Stimulated activated memory B cell treated with anti-CD40 and anti-IgM and Interleukin-4, amounts not matched to agents 10 μg/mL and 1 μg/mL and 100 μg/mL, for 72 hours (primary cell): ENCODE measurements at regions not wholly inside any gene's neighbourhood (a gene's known extent, or its start where the extent isn't known, plus 50 kb on each side); places are given as distances from the start of the nearest gene placed in this dataset.
A peak's percentile ranks its signal among the peaks of the same experiment; 100 is the strongest.

Experiments
- ATAC-seq: fragments of 150-1000 bp; cut with Tn5 transposase; 2 replicates; pipeline ENCODE4 v1.10.0; 2021
- H3K27ac Mint-ChIP-seq: one replicate; pipeline ENCODE4 v1.8.0; 2022; ENCODE audit warnings: mild to moderate bottlenecking, mixed read lengths
- H3K27me3 Mint-ChIP-seq: one replicate; pipeline ENCODE4 v1.8.0; 2022; ENCODE audit warnings: mixed read lengths
- H3K36me3 Mint-ChIP-seq: one replicate; pipeline ENCODE4 v1.8.0; 2022; ENCODE audit warnings: mixed read lengths
- H3K4me1 Mint-ChIP-seq: one replicate; pipeline ENCODE4 v1.8.0; 2022; ENCODE audit warnings: mixed read lengths
- H3K4me3 Mint-ChIP-seq: one replicate; pipeline ENCODE4 v1.8.0; 2022; ENCODE audit warnings: mild to moderate bottlenecking, moderate library complexity, mixed read lengths
- H3K9me3 Mint-ChIP-seq: one replicate; pipeline ENCODE4 v1.8.0; 2022; ENCODE audit warnings: mixed read lengths

GRCh38 chr4:26028793-26029567, 115.0 kb downstream of the SMIM20 start:
- peak; percentile 87 for ATAC-seq
- no peaks in the 10 kb centered on the region for H3K36me3 Mint-ChIP-seq
- H3K27me3 Mint-ChIP-seq: peaks cover 23% of the 10 kb centered on the region
- no peak overlapping the region for H3K4me3 Mint-ChIP-seq
- no peaks in the 10 kb centered on the region for H3K9me3 Mint-ChIP-seq
- H3K27ac Mint-ChIP-seq: peak overlapping the region; percentile 48
- H3K4me1 Mint-ChIP-seq: peaks cover 22% of the 10 kb centered on the region

- Mint-ChIP-seq H3K36me3 (no peaks in the 10 kb centered on the region), H3K9me3 (no peaks in the 10 kb centered on the region), H3K27ac (no peak overlapping the region), H3K4me3 (no peak overlapping the region), H3K27me3 (peaks cover 23% of the 10 kb centered on the region), H3K4me1 (peaks cover 22% of the 10 kb centered on the region)
- ATAC-seq: no peak
Measured at GRCh38 chr4:26029568-26030131, 115.6 kb downstream of the SMIM20 start.

- Mint-ChIP-seq H3K4me3 (no peak overlapping the region), H3K27me3 (peaks cover 23% of the 10 kb centered on the region), H3K9me3 (no peaks in the 10 kb centered on the region), H3K27ac (no peak overlapping the region), H3K4me1 (peaks cover 22% of the 10 kb centered on the region), H3K36me3 (no peaks in the 10 kb centered on the region)
- no peak for ATAC-seq
Measured at GRCh38 chr4:26030260-26030667, 116.2 kb downstream of the SMIM20 start.

- H3K4me1 Mint-ChIP-seq: peaks cover 22% of the 10 kb centered on the region
- H3K36me3 Mint-ChIP-seq: no peaks in the 10 kb centered on the region
- ATAC-seq: peak; percentile 31
Measured at GRCh38 chr4:26030780-26031179, 116.8 kb downstream of the SMIM20 start.

GRCh38 chr4:26031704-26032103, 117.7 kb downstream of the SMIM20 start:
- Mint-ChIP-seq H3K4me1 (peaks cover 22% of the 10 kb centered on the region), H3K27me3 (peaks cover 23% of the 10 kb centered on the region), H3K9me3 (no peaks in the 10 kb centered on the region), H3K36me3 (no peaks in the 10 kb centered on the region), H3K4me3 (no peak overlapping the region), H3K27ac (no peak overlapping the region)
- ATAC-seq: no peak

More at GRCh38 chr4:26030780-26031179, 116.8 kb downstream of the SMIM20 start:
- H3K27ac Mint-ChIP-seq: no peak overlapping the region
- H3K9me3 Mint-ChIP-seq: no peaks in the 10 kb centered on the region
- H3K4me3 Mint-ChIP-seq: no peak overlapping the region
- peaks cover 23% of the 10 kb centered on the region for H3K27me3 Mint-ChIP-seq

- peaks cover 22% of the 10 kb centered on the region for H3K4me1 Mint-ChIP-seq
- peaks cover 21% of the 10 kb centered on the region for H3K27me3 Mint-ChIP-seq
- H3K36me3 Mint-ChIP-seq: no peaks in the 10 kb centered on the region
- H3K9me3 Mint-ChIP-seq: no peaks in the 10 kb centered on the region
- H3K4me3 Mint-ChIP-seq: no peak overlapping the region
- H3K27ac Mint-ChIP-seq: no peak overlapping the region
- ATAC-seq: no peak
Measured at GRCh38 chr4:26032142-26032541, 118.1 kb downstream of the SMIM20 start.

- ATAC-seq: no peak
- Mint-ChIP-seq H3K4me3 (no peak overlapping the region), H3K4me1 (peaks cover 22% of the 10 kb centered on the region), H3K27me3 (peaks cover 14% of the 10 kb centered on the region), H3K36me3 (no peaks in the 10 kb centered on the region), H3K27ac (no peak overlapping the region), H3K9me3 (no peaks in the 10 kb centered on the region)
Measured at GRCh38 chr4:26032630-26033317, 118.8 kb downstream of the SMIM20 start.

- no peak for ATAC-seq
- Mint-ChIP-seq H3K4me3 (no peak overlapping the region), H3K27ac (no peak overlapping the region), H3K27me3 (peaks cover 8% of the 10 kb centered on the region), H3K36me3 (no peaks in the 10 kb centered on the region), H3K9me3 (no peaks in the 10 kb centered on the region), H3K4me1 (peaks cover 20% of the 10 kb centered on the region)
Measured at GRCh38 chr4:26033389-26033788, 119.4 kb downstream of the SMIM20 start.

GRCh38 chr4:26034849-26035248, 120.8 kb downstream of the SMIM20 start:
- Mint-ChIP-seq H3K27ac (no peak overlapping the region), H3K27me3 (peaks cover 10% of the 10 kb centered on the region), H3K9me3 (no peaks in the 10 kb centered on the region), H3K4me1 (peaks cover 11% of the 10 kb centered on the region), H3K4me3 (no peak overlapping the region), H3K36me3 (no peaks in the 10 kb centered on the region)
- ATAC-seq: peak; percentile 60

GRCh38 chr4:26035921-26036320, 121.9 kb downstream of the SMIM20 start:
- Mint-ChIP-seq H3K4me3 (no peak overlapping the region), H3K36me3 (no peaks in the 10 kb centered on the region), H3K27me3 (peaks cover 10% of the 10 kb centered on the region), H3K27ac (no peak overlapping the region), H3K9me3 (peaks cover 3% of the 10 kb centered on the region), H3K4me1 (peaks cover under 1% of the 10 kb centered on the region)
- no peak for ATAC-seq

- no peak overlapping the region for H3K4me3 Mint-ChIP-seq
- H3K27me3 Mint-ChIP-seq: peaks cover 30% of the 10 kb centered on the region
- peaks cover 3% of the 10 kb centered on the region for H3K9me3 Mint-ChIP-seq
- H3K27ac Mint-ChIP-seq: no peak overlapping the region
- H3K36me3 Mint-ChIP-seq: no peaks in the 10 kb centered on the region
- no peaks in the 10 kb centered on the region for H3K4me1 Mint-ChIP-seq
- no peak for ATAC-seq
Measured at GRCh38 chr4:26039639-26040359, 125.8 kb downstream of the SMIM20 start.

GRCh38 chr4:26044524-26044923, 130.5 kb downstream of the SMIM20 start:
- Mint-ChIP-seq H3K36me3 (peaks cover 5% of the 10 kb centered on the region), H3K27ac (no peak overlapping the region), H3K27me3 (peaks cover 50% of the 10 kb centered on the region), H3K9me3 (peaks cover 3% of the 10 kb centered on the region), H3K4me3 (no peak overlapping the region), H3K4me1 (peaks cover 8% of the 10 kb centered on the region)
- ATAC-seq: no peak

GRCh38 chr4:26044983-26045382, 131.0 kb downstream of the SMIM20 start:
- no peak overlapping the region for H3K27ac Mint-ChIP-seq
- H3K27me3 Mint-ChIP-seq: peaks cover 51% of the 10 kb centered on the region
- H3K4me1 Mint-ChIP-seq: peaks cover 13% of the 10 kb centered on the region
- no peak for ATAC-seq
- peaks cover 5% of the 10 kb centered on the region for H3K36me3 Mint-ChIP-seq
- no peak overlapping the region for H3K4me3 Mint-ChIP-seq
- H3K9me3 Mint-ChIP-seq: peaks cover 3% of the 10 kb centered on the region

- Mint-ChIP-seq H3K9me3 (no peaks in the 10 kb centered on the region), H3K4me1 (peaks cover 24% of the 10 kb centered on the region), H3K36me3 (peaks cover 5% of the 10 kb centered on the region), H3K27ac (no peak overlapping the region), H3K4me3 (no peak overlapping the region), H3K27me3 (peaks cover 61% of the 10 kb centered on the region)
- no peak for ATAC-seq
Measured at GRCh38 chr4:26047795-26048194, 133.8 kb downstream of the SMIM20 start.

- no peak overlapping the region for H3K27ac Mint-ChIP-seq
- ATAC-seq: no peak
- peaks cover 5% of the 10 kb centered on the region for H3K36me3 Mint-ChIP-seq
- H3K27me3 Mint-ChIP-seq: peaks cover 54% of the 10 kb centered on the region
- H3K9me3 Mint-ChIP-seq: no peaks in the 10 kb centered on the region
- peaks cover 24% of the 10 kb centered on the region for H3K4me1 Mint-ChIP-seq
- H3K4me3 Mint-ChIP-seq: no peak overlapping the region
Measured at GRCh38 chr4:26048378-26048882, 134.4 kb downstream of the SMIM20 start.
